ENCODE measurements at regions not wholly inside any gene's neighbourhood (a gene's known extent, or its start where the extent isn't known, plus 50 kb on each side); places are given as distances from the start of the nearest gene placed in this dataset.
"Not testable (repeated sequence)": the region's sequence is repeated elsewhere in the genome, so short reads cannot be mapped to it uniquely, and the experiment has no call there.

GRCh38 chr3:137121704-137122314 lies 164.0 kb downstream of the IL20RB start:
- DNase-seq, result peak; percentile 49

DNA sequence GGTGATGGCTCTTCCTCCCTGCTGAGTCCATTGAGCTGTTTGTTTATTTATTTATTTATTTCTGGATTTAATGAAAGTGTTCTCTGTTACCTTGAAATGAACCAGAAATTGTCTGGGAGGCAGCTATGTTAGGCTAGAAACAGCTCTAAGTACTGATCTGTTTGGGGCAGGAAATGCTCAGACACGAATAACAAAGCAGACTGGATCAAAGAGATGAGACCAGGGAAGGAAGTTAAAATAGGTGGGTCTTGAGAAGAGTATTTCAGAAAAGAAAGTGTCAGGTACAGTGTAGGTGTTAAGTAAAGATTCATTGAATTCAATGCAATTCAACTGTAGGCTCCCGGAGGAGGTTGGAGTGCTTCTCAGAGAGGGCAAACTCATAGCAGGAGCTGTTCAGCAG lies 173.3 kb downstream of the IL20RB start:
- no peak for DNase-seq

- no peak for DNase-seq
Measured at GRCh38 chr3:137134431-137134830, 176.6 kb downstream of the IL20RB start.

DNA sequence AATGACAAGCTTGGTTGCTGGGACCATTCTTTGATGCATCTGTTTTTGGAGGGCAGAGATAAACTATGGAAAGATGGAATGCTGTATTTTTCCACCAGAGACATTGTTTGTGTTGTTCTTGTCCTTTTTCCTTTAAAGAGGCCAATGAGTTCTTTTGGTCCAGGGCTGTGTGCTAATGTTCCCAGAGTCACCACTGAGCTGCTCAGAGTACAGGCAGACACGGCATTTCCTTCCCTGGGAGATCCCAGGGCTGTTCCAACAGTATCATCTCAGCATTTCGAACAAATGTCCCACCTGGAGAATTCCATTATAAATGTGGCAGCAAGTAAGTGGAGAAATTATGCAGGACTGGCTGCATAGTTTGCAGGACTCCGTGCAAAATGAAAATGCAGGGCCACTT lies 190.6 kb downstream of the IL20RB start:
- DNase-seq, result no peak

DNA sequence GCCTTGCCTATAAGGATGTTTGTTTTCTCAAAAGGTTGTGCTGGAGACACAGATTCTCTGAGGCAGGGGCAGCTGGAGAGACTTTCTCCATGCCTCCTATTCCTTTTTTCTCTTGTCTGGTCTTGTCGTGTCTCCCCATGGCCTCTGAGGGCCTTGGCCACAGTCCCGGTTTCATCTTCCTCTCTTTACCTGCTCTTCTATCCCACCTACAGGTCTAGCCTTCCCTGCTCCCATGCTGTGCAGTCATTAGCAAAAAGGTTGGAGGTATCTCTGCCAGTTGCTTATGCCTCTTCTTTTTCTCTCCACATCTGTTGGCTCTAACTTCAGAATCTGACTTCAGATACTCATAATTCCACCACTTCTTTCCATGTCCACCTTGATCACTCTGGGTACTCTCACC lies 191.1 kb downstream of the IL20RB start:
- no peak for DNase-seq

- DNase-seq, result no peak
Measured at GRCh38 chr3:137150825-137151224, 193.0 kb downstream of the IL20RB start.

- DNase-seq, result not testable (repeated sequence)
Measured at GRCh38 chr3:137153046-137153445, 195.3 kb downstream of the IL20RB start.

DNA sequence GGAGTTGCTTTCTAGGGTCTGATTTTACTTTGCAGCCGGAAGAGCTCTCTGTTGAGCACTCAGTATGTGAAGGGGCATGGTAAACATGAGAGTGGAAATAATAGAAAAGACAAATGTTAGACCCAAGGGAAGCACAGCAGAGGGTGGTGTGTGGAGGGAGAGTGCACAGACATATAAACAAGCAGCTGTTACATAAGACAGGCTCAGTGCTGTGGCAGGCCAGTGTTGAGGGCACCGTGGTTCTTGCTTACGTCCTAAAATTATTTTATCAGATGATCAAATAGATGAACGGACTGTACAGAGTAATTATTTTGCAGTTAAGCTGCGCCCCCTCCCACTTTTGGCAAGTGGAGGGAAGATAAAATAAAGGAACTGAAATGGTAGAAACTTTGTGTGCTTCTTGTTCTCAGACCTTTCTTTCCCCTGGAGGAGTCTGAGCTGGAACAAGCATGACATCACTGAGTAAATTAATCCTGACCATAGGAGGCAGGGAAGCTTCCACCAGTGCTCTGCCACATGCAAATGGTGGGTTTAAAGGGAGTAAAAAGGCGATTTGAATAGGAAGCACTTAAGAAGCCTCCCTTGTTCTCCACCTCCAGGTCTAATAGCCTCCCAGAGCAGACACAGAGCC lies 205.6 kb downstream of the IL20RB start:
- peak; percentile 12 for DNase-seq

- no peak for DNase-seq
Measured at GRCh38 chr3:137163958-137164357, 206.2 kb downstream of the IL20RB start.

DNA sequence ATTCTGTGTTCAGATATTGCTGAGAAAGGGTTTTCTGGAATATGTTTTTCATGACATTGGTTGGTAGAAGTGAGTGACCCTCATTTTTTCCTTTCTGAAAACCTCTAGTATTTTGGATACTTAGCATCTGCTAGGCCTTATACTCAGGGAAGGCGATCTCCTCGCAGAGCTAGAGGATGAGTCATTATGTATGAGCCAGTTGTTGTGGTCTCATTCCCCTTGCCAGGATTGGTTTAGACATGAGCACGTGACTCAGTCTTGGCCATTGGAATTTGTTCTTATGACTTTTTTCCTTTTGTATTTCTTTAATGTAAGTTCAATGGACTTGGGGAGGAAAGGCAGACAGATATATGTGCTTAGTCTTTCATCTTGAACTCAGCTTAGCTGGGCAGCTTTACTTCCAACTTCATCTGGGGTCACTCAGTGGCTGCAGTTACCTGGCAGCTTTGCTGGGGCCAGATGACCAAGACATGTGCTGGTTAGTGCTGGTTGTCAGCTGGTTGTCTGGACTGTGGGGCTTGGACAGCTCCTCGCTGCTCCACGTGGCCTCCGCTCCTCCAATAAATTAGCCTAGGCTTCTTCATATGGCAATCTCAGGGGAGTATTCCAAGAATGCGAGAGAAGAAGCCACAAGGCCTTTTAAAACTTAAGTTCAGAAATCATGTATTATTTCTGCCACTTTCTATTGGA lies 207.5 kb downstream of the IL20RB start:
- DNase-seq, result no peak

DNA sequence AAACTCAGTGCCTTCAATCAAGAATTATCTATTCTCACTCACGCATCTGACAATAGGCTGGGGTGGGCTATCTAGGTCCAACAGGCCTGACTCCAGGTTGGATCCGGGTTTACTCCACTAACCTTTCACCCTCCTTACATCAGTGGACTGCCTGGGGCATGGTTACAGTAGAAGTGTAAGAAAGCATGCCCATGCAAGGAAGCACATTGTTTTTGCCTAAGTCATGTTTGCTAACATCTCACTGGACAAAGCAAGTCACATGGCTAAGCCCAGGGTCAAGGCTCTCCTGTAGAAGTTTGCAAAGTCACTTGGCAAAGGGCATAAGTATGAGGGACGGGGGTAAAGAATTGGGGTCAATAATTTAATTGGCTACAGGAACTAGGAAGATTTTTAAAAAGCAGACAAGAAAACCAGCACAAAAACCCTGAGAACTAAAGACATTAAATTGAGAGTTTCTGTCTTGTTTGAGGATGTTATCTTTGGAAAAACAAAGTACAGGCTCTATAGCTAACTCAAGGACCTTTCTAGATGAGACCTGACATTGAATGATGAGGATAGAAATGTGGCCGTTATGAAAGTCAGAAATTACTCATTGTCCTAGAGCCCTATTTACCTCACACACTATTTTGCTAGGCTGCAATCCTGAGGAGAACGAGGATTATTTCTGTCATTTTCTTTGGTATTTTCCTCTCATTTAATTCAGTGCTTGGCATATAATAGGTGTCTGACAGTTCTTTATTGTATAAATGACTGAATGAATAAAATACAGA lies 214.2 kb downstream of the IL20RB start:
- no peak for DNase-seq

GRCh38 chr3:137172728-137173127 lies 214.9 kb downstream of the IL20RB start:
- no peak for DNase-seq

DNA sequence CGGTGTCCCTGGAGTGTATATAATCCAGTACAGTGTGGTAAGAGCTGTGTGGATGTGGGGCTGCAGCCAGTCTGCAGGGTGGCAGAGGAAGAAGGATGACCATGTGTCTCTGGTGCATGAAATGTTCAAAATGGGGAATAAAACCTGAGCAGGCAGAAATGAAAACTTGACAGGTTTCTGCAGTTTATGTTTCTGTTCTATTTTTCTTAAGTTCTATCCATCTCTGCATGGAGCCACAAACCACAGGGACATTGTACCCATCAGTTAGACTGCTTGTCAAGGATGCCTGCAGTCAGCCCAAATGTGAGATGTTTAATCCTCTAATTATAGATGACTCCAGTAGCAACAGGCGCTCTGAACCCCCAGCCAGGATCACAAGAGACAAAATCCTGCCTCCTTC lies 216.7 kb downstream of the IL20RB start:
- no peak for DNase-seq

GRCh38 chr3:137180220-137180619 lies 222.4 kb downstream of the IL20RB start:
- DNase-seq, result no peak

- no peak for DNase-seq
Measured at GRCh38 chr3:137191133-137191923, 233.5 kb downstream of the IL20RB start.

GRCh38 chr3:137191951-137192350 lies 234.2 kb downstream of the IL20RB start:
- DNase-seq, result no peak

DNA sequence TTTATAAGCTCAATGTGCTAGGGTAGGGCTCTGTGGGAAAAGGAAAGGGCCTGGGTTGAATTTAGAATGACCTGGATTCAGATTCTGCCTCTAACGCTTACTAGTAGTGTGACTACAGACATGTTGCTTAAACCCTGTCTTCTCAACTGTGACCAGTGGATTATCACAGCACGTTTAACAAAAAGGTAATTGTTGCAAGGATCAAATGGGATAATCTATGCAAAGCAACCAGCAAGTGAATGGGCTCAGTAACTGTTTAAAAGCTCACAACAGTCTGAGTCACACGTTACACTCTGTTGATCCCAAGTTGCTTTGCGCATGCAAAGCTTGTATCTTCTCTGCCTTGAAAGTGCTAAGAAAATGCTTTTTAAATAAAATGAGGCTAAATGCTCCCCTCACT lies 236.5 kb downstream of the IL20RB start:
- DNase-seq, result no peak

DNA sequence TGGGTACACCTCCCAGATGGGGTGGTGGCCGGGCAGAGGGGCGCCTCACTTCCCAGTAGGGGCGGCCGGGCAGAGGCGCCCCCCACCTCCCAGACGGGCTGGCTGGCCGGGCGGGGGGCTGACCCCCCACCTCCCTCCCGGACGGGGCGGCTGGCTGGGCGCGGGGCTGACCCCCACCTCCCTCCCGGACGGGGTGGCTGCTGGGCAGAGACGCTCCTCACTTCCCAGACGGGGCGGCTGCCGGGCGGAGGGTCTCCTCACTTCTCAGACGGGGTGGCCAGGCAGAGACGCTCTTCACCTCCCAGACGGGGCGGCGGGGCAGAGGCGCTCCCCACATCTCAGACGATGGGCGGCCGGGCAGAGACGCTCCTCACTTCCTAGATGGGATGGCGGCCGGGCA lies 240.6 kb downstream of the IL20RB start:
- not testable (repeated sequence) for DNase-seq

DNA sequence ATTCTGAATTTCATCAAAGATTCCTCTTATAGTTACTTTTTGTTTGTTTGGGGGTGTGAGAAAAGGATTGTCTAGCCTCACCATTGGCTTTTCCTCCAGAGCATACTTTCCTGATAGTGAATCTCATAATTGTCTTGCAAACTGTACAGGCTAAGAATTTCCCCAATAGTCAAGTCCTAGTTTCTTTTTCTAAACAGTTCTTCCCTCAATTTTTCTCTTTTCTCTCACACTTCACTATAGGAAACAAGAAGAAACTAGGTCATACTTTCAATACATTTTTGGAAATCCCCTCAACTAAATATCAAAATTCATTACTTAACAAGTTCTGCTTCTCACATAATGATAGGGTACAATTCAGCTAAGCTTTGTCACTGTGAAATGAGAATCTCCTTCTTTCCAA lies 241.9 kb downstream of the IL20RB start:
- no peak for DNase-seq

DNA sequence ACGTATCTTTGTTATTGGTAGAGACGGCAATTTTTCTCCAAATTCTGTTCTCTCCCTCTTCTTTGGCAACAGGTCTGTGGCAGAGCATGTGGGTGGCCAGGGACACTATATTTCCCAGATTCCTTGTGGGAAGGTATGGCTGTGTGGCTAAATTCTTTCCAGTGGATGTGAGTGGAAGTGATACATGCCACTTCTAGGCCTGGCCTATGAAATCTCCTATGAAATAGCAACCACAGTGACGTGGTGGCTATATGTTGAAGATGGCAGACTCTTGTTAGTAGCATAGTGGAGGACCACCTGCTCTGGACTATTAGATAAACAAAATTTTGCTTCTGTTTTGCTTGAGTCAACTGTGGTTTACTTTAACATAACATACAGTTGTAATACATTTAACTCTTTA lies 243.3 kb downstream of the IL20RB start:
- no peak for DNase-seq

DNA sequence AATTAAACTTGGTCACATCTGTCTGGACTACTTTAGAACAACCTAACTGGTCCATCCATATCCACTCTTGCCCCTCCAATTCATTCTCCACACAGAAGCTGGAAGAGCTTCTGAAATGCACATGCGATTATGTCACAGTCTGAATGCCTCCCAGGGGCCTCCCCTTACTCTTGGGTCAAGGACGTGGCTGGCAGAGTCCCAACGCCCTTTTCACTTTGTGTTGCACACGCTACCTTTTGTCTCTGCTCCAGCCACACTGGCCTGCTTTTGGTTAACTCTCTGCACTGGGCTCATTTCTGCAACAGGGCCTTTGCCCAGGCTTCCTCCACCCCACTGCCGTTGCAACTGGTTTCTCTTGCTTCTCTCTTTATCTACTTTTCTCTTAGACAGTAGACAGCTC lies 245.2 kb downstream of the IL20RB start:
- DNase-seq, result no peak

DNA sequence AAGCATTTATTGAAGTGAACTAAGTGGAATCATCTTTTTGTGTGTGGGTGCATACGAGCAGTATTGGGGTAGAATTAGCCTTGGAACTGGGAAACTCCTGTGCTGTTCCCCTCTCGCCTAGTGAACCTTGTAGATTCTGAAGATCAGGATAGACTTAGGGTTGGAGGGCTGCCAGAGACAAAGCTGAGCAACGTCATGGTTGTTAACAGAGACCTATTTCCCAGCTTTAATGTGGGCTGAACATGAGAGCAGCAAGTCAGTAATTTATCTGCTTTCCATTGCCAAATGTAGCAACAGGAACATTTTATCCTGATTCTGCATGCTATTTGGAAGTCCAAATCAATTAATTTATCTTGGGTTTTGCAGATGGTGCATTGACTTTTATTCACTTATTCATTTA lies 246.6 kb downstream of the IL20RB start:
- DNase-seq, result no peak

All from hematopoietic multipotent progenitor cell treated with erythropoietin and hydrocortisone succinate and interleukin-3 and kit ligand, for 6 days (in vitro differentiated cells).